ENCODE measurements at regions not wholly inside any gene's neighbourhood (a gene's known extent, or its start where the extent isn't known, plus 50 kb on each side); places are given as distances from the start of the nearest gene placed in this dataset.
"Not testable (repeated sequence)": the region's sequence is repeated elsewhere in the genome, so short reads cannot be mapped to it uniquely, and the experiment has no call there.

DNA sequence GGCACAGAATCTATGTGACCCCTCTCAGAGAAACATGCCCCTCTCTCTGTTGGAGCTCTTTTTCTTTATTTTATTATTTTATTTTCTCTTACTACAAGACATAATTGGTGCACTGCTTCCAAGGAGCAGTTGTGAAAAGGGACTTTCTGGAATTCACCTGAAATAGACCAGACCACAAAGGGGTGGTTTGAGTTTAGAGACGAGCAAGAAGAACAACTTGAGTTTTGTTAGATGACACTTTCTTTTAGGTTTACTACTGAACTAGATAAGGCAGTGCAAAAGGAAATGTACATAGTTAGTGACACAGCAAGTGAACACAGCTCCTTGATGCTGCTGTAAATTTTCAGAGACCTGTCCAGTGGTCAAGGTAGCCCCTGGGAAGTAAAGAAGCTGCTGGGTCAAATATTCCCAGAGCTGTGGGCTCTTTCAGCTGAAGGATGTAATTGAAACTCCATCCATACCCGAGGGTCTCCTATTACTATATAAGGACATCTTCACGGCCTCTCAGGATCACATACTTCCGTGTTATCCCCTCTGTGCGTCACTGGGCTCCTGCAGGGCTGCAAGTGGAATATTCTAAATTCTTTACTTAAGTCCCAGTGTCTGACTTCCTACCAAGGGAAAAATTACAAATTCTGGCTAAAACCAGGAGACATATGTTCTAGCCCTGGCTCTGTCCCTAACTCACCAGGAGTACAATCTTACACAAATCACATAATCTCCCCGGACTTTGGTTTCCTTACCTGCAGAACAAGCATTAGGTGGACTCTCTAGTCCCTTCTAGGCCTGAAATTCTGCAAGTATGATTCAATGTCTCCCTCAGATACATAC lies 69.1 kb upstream of the ADTRP start:
- no peak for DNase-seq (ENCODE audit: low read depth)

DNA sequence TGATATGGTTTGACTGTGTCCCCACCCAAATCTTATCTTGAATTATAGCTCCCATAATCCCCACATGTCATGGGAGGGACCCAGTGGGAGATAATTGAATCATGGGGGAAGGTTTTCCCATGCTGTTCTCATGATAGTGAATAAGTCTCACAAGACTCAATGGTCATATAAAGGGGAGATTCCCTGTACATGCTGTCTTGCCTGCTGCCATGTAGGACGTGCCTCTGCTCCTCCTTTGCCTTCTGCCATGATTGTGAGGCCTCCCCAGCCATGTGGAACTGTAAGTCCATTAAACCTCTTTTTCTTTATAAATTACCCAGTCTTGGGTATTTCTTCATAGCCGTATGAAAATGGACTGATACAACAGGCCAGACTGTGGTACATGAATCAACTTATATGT lies 68.5 kb upstream of the ADTRP start:
- not testable (repeated sequence) for DNase-seq (ENCODE audit: low read depth)

DNA sequence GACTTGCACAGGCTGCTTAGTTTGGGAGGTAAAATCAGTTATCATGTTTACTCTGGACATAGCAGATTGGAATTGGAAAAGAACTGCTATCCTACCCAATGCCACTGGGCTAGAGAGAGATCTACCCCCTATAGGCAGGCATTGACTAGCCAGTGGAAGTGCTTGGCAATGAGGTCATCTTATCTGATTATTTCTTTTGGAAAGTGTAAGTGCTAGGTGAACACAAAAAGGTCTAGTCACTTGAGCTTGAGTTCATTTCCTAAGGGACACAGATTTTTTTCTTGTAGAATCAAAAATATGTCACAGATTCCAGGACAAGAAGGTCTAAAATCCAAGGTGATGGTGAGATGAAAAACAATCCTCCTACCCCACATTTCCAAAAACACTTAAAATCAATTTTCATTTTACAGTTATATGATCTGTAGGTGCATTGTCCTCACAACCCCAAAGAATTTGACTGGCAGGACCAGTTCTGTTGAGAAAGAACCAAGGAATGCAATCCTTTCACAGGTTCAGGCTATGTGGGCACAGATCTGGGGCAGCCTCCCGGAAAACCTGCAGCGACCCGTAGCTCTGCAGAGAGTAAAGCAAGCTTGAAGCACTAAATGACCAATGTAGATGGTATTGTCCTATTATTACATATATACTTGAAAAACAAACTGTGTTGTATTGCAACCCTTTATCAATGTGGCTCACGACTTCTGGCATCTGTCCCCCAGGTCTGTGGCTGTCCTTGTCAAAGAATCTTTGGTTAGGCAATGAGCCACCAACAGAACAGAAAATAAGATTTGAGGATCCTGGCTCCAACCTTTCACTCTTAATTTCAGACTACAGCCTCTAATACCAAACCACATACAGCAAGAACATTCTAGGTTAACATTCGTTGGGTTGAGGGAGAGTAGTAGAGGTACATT lies 67.3 kb upstream of the ADTRP start:
- DNase-seq (ENCODE audit: low read depth): no peak

- not testable (repeated sequence) for DNase-seq (ENCODE audit: low read depth)
Measured at GRCh38 chr6:11842795-11843194, 64.2 kb upstream of the ADTRP start.

- no peak for DNase-seq (ENCODE audit: low read depth)
Measured at GRCh38 chr6:11835065-11835464, 56.5 kb upstream of the ADTRP start.

DNA sequence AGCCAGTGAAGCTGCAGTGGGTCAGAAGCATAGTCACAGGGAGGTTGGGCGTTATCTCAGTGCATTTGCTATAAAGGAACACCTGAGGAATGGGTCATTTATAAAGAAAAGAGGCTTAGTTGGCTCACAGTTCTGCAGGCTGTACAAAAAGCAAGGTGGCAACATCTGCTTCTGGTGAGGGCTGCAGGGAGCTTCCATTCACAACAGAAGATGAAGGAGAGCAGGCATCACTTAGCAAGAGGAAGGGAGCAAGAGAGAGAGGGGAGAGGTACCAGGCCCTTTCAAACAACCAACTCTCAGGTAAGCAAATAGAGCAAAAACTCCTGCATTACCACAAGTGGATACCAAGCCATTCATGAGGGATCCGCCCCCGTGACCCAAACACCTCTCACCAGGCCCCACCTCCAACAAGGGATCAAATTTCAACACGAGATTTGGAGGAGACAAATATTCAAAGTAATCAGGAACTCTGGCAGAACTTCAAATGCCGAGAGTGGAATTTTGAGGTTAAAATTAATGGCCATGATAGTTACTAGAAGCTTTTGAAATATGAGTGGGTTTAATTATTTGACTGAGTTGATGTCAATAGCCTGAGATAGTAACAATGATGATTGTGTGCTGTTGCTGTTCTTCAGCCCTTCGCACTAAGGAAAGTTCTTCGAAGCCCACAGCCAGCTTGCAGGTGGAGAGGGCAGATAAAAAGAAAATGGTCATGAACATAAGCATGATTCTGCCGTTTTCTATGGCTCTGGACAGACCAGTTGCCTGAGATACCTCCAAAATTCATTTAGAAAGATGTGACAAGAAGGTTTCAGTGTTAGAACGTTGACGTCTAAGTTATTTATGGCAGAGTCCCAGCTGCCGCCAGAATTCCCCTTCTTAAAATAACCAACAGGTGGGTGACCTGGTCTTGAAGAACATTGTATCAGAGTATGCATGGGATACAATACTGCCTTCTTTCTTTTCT lies 55.3 kb upstream of the ADTRP start:
- DNase-seq (ENCODE audit: low read depth): no peak

DNA sequence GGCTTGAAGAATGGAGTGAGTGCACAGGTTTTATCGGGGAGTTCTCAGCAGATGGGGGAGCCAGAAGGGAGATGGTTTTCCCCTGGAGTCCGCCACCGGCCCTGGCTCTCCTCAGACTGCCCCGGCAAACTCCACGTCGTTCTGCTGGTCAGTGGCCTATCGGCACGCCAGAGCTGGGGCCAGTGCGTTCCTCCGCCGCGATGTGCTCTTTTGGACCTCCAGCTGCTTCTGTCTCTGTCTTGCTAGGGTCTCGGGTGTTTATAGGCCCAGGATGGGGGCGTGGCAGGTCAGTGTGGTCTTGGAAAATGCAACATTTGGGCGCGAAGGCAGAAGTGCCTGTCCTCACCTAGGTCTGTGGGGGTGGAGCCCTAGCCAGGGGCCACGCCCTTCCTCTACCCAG lies 53.0 kb upstream of the ADTRP start:
- DNase-seq (ENCODE audit: low read depth): no peak

DNA sequence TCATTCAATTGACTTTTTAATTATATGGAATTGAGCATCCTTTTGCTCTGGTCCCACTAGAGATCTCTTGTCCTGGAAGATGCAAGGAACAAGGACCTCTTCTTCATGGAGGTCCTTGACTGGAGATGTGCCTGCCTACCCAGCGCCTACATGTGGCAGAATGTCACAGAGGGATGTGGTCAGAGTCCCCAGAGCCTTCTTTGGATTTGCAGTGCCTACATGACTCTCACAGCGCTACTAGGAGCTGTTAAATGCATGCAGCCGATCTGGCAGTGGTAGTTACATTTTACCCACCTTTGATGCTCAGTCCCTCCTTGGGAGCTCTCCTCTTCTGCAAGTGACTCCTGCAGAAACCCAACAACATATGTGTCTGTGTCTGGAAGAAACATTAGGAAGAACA lies 51.9 kb upstream of the ADTRP start:
- DNase-seq (ENCODE audit: low read depth): no peak

DNA sequence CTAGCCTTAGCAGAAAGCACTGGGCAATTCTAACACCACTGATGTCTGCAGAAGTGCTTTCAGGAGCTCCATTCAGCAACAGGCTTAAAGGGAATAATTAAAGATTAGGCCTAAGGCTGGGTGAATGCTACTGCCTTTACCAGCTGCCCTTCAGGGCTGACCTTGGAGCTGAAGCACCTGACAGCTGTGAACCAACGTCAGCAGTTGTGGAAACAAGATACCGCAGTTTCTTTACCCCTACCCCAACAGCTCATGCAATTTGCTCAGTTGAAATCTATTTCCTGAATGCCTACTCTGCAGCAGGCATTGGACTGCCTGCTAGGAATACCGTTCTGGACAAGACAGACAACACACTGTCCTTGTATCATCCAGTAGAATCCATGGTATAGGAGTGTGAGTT lies 51.5 kb upstream of the ADTRP start:
- DNase-seq (ENCODE audit: low read depth): no peak

DNA sequence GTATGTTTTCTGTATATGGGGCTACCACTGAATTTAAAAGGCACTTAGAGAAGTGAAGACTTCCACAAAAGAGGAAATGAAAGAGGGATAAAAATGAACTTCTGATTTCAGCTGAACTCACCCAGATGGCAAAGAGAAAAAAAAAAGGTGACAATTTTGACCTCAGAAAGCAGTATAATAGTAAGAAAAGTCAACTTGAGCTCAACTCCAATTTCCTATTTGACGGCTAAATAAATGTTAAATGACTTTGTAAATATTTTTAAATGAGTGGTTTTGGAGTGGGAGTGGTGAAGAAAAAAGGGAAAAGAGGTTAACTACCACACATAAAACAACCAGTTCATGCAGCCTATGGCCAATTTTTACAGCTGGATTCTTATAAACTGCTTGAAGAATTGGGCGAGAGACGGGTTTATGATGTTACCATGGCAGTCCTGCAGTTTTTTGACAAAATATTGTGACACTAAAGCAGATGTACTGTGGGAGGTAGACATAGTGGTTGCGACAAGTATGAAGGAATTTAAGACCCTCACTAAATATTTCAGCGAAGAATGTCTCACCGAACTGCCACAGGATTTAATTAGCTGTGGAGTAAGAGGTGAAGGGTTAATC lies 49.8 kb upstream of the ADTRP start:
- no peak for DNase-seq (ENCODE audit: low read depth)
